Testis (tissue), 2 donors: ENCODE measurements at regions not wholly inside any gene's neighbourhood (a gene's known extent, or its start where the extent isn't known, plus 50 kb on each side); places are given as distances from the start of the nearest gene placed in this dataset.

ENCODE experiments used
- DNase-seq: peaks from one replicate; pipeline ENCODE4 v3.0.0-alpha.2; 2019
- H3K27ac ChIP-seq, 2 donors: fragments of 200-600 bp; sonication (generic); one replicate each; pipeline ENCODE4 v1.5.1; 2019
- H3K27me3 ChIP-seq: fragments of 200-600 bp; sonication (generic); one replicate; pipeline ENCODE4 v1.5.1; 2019
- H3K36me3 ChIP-seq: fragments of 200-600 bp; sonication (generic); one replicate; pipeline ENCODE4 v1.5.1; 2017; ENCODE audit warnings: low read depth; ENCODE audit errors: missing control alignments
- H3K4me1 ChIP-seq: fragments of 200-600 bp; sonication (generic); one replicate; pipeline ENCODE4 v1.5.1; 2019
- H3K4me3 ChIP-seq, 2 donors: fragments of 200-600 bp; sonication (generic); one replicate each; pipeline ENCODE4 v1.5.1; 2017 to 2019
- H3K9me3 ChIP-seq: fragments of 200-600 bp; sonication (generic); one replicate; pipeline ENCODE4 v1.5.1; 2017
- CTCF ChIP-seq, 3 experiments: fragments of 450-650 bp in 2 of 3; fragments of 200-600 bp in 1 of 3; sonication (generic) in 1 of 3; IDR thresholded peaks; one replicate each; pipeline ENCODE4 v1.5.1; 2016 to 2019; ENCODE audit warnings: antibody characterized with exemption in 3 of 3, mild to moderate bottlenecking in 2 of 3, moderate library complexity in 1 of 3
- POLR2A ChIP-seq: fragments of 450-650 bp; IDR thresholded peaks from one replicate; pipeline ENCODE4 v1.6.1; 2017; ENCODE audit warnings: antibody characterized with exemption, mild to moderate bottlenecking, moderate library complexity
- WGBS, 2 donors: methylation state at CpG; one replicate each; pipeline ENCODE4 v1.1.5; 2018; 5-methylcytosine and 5-hydroxymethylcytosine counted together
- intact Hi-C: fragments of 100-400 bp; cut with DNase I; formaldehyde crosslinking; loops from one replicate; pipeline ENCODE4 v1.15.1; 2023; ENCODE audit warnings: low total_unique reads

DNA sequence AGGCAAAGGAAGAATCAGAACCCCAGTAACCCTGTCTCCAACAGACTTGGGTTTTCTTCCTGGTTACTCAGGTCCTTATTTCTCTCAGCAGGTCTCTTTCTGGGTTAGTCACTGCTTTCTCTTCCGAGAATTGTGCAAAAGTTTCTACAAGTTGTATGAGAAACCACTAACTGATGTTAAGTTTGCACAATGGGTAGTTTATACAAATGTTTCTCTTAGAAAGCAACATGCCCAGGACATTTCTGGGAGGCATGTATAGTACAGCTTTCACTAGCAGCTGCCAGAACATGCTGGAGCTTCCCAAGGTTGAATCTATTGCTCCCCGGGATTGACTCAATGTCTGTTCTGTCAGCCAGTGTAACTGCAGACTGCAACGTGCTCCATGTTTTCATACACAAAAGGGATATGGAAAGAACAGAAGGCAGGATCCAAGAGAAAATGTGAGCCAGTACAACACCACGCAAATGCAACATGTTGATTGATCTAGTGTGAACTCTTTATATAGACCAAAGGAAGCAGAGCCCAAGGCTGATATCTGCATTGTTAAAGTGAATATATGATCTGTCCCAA lies 887.8 kb downstream of the MCTP2 start:
- no peak overlapping the region for H3K27ac ChIP-seq
- WGBS, 2 donors, result 56 to 71% methylated on average over 4 of the region's 4 CpGs
- H3K27me3 ChIP-seq, result no peaks in the 10 kb centered on the region
- TF ChIP-seq CTCF (IDR thresholded peaks at IDR 0.05) (no peak), POLR2A (no peak)
- H3K9me3 ChIP-seq, result no peaks in the 10 kb centered on the region
- H3K4me3 ChIP-seq, result no peak overlapping the region
- H3K4me1 ChIP-seq, result no peaks in the 10 kb centered on the region
- no peak for DNase-seq
- H3K36me3 ChIP-seq, result no peaks in the 10 kb centered on the region
- intact Hi-C loops, result no loop called here

DNA sequence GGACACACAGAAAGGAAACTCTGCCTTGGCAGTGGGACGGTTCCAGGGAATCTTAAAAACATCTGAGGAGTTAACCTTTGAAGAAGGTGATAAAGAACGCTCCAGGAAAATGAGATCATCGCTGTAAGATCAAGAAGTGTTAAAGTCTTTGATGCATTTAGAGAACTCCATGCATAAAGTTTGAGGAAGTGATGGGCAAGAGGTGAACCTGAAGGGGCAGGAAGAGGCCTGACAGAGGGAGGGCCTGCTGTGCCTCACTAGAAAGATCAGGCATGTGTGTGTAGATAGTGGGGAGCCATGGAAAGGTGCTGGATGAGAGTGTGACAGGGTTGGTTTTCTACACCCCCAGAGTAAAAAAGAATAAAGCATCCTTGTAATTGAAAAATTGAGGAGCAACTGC lies 889.2 kb downstream of the MCTP2 start:
- no peaks in the 10 kb centered on the region for H3K9me3 ChIP-seq
- no peaks in the 10 kb centered on the region for H3K27me3 ChIP-seq
- H3K4me3 ChIP-seq, result no peak overlapping the region
- H3K4me1 ChIP-seq, result no peaks in the 10 kb centered on the region
- TF ChIP-seq CTCF (IDR thresholded peaks at IDR 0.05), result no peak
- no peak for TF ChIP-seq POLR2A
- WGBS, 2 donors, result 74 to 80% methylated on average over 3 of the region's 3 CpGs
- no peak for DNase-seq
- intact Hi-C loops, result no loop called here
- no peaks in the 10 kb centered on the region for H3K36me3 ChIP-seq
- H3K27ac ChIP-seq, result no peak overlapping the region

DNA sequence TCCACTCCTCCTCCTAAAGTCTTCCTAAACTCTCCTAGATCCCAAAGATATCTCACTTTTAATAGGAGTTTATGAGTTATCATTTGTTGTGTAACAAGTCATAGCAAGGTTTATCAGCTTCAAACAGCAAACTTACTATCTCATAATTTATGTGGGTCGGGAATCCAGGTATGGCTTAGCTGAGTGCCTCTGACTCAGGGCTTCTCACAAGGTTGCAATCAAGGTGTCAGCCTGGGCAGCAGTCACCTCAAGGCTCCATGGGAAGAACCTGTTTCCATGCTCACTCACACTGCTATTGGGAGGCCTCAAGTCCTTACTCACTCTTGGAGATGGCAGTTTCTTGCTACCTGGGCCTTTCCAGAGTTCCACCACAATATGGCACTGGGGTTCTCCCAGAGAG lies 889.8 kb downstream of the MCTP2 start:
- no peak overlapping the region for H3K27ac ChIP-seq
- TF ChIP-seq POLR2A, result no peak
- TF ChIP-seq CTCF (IDR thresholded peaks at IDR 0.05), result no peak
- H3K36me3 ChIP-seq, result no peaks in the 10 kb centered on the region
- WGBS, 2 donors, result 68 to 93% methylated on average over 1 of the region's 1 CpG
- H3K27me3 ChIP-seq, result no peaks in the 10 kb centered on the region
- no peak overlapping the region for H3K4me3 ChIP-seq
- no peak for DNase-seq
- no peaks in the 10 kb centered on the region for H3K4me1 ChIP-seq
- no peaks in the 10 kb centered on the region for H3K9me3 ChIP-seq
- intact Hi-C loops, result no loop called here

DNA sequence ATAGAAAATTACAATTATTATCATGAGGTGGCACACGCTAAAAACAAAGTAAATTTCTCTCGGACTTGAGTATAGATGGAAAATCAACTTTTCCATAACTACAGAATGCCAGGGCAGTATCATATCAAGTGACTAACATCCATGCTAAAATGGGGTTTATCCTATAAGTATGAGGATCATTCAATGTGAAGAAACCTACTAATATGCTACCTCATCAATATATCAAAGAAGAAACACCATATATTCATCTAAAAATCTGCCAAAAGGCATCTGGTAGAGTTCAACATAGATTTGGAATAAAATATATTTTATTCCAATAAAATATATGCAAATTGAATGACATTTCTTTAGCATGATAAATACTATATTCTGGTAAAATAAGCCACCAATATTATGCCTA lies 894.4 kb downstream of the MCTP2 start:
- H3K9me3 ChIP-seq, result no peaks in the 10 kb centered on the region
- no peak for DNase-seq

More for the DNA sequence above, 894.4 kb downstream of the MCTP2 start:
- no peak overlapping the region for H3K4me3 ChIP-seq
- intact Hi-C loops, result no loop called here
- no peak overlapping the region for H3K27ac ChIP-seq
- WGBS, 2 donors, result 84 to 94% methylated on average over 2 of the region's 2 CpGs
- no peak for TF ChIP-seq CTCF (IDR thresholded peaks at IDR 0.05)
- TF ChIP-seq POLR2A, result no peak
- H3K4me1 ChIP-seq, result no peaks in the 10 kb centered on the region
- no peaks in the 10 kb centered on the region for H3K36me3 ChIP-seq
- no peaks in the 10 kb centered on the region for H3K27me3 ChIP-seq
